GM19468 (cell line): ENCODE measurements at regions not wholly inside any gene's neighbourhood (a gene's known extent, or its start where the extent isn't known, plus 50 kb on each side); places are given as distances from the start of the nearest gene placed in this dataset.

ENCODE experiments used
- ATAC-seq: cut with Tn5 transposase; IDR thresholded peaks from one replicate; pipeline ENCODE4 v1.9.1; 2021; ENCODE audit warnings: mild to moderate bottlenecking, moderate library complexity, moderate number of reproducible peaks; ENCODE audit not compliant: unreplicated experiment; ENCODE audit errors: extremely low read depth

GRCh38 chrX:10884246-10884645, 226.9 kb upstream of the HCCS start:
- ATAC-seq = no peak

DNA sequence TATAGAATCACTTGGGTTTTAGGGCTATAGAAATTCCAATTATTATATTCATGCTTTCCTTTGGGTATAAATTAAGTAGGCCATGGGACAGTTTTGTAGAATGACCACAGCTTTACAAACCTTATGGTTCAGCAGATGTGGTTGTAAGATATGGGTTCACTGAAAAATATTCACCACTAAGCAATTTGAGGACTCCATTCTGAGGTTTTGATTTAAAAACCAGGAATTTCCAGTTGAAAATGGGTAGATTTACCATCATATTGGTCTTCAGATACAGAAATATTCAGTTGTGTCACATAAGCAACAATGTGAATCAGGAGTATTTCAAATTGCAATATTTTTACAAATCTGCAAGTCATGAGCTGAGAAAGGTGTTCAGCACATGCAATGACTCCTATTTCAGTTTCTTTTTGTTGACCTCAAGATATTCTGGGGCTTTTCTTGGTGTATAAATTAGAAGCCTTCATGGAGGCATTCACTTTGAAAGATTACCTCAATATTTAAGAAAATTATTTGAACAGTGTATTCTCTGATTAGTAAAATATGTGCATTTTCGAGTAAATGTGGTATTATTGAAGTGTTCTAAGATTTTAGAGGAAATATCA, 218.4 kb upstream of the HCCS start:
- ATAC-seq = no peak

GRCh38 chrX:10893366-10893765, 217.8 kb upstream of the HCCS start:
- no peak for ATAC-seq

DNA sequence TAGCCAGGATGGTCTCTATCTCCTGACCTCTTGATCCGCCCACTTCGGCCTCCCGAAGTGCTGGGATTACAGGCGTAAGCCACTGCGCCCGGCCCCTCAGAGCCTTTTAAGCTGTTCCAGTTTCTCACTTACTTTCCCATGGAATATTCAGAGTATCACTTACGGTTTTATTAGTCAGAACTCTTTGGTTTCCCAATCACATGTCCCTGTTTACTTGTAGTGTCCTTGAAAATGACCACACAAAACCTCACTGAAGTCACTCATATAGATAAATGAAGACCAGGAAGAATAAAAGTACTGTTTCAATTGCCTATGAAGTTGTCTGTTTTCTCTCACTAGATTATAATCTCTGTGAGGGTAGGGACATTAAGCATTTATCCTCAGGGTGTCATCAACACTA, 217.2 kb upstream of the HCCS start:
- ATAC-seq = no peak

DNA sequence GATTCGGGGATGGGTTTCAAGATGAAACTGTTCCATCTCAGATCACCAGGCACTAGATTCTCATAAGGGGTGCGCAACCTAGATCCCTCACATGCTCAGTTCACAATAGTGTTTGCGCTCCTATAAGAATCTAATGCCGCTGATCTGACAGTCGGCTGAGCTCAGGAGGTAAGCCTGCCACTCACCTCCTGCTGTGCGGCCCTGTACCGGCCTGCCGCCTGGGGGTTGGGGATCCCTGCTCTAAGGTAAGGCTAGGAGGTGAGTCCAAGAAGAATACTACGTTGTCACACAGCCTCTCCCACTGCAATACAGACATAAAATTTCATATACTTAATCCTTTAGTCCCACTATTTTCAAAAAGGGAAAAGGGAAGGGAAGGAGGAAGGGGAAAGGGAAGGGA, 213.4 kb upstream of the HCCS start:
- ATAC-seq = no peak

GRCh38 chrX:10900585-10901289, 210.4 kb upstream of the HCCS start:
- ATAC-seq = no peak

DNA sequence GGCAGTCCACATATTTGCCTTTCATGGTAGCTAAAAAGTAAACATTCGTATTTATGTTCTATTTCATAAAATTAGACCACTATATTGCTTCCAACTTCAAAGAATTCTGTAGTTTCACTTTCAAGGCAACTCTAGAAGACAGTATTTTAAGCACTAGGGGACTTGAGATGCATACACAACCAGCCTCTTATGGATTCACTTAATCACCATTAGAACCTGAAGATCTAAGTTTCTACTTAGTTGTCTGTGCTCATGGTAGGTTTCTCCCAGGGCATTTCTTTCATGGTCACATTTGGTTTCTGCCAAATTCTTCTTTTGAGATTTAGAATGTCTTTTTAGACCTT, 209.9 kb upstream of the HCCS start:
- no peak for ATAC-seq

- ATAC-seq = no peak
Measured at GRCh38 chrX:10902001-10902400, 209.1 kb upstream of the HCCS start.

DNA sequence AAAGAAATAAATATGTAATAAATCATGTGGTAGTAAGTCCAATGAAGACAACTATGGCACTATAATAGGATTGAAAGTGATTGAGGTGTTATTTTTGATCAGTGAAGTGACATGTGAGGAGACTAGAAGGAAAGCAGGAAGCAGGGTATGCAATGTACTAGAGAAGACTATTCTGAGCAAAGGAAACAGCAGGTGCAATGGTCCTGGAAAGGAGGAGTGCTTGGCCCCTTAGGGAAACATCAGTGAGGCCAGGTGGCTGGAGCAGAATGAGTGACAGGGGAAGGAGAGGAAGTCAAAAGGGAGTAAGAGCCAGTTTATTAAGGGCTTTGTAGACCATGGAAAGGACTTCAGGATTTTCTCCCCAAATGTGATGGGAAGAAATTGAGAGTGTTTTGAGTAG, 207.6 kb upstream of the HCCS start:
- ATAC-seq = no peak

GRCh38 chrX:10904220-10904619, 206.9 kb upstream of the HCCS start:
- ATAC-seq = no peak

- ATAC-seq = no peak
Measured at GRCh38 chrX:10906866-10907265, 204.3 kb upstream of the HCCS start.

- no peak for ATAC-seq
Measured at GRCh38 chrX:10922159-10922558, 189.0 kb upstream of the HCCS start.

GRCh38 chrX:10922835-10923234, 188.3 kb upstream of the HCCS start:
- no peak for ATAC-seq

- ATAC-seq = no peak
Measured at GRCh38 chrX:10923466-10923865, 187.7 kb upstream of the HCCS start.

DNA sequence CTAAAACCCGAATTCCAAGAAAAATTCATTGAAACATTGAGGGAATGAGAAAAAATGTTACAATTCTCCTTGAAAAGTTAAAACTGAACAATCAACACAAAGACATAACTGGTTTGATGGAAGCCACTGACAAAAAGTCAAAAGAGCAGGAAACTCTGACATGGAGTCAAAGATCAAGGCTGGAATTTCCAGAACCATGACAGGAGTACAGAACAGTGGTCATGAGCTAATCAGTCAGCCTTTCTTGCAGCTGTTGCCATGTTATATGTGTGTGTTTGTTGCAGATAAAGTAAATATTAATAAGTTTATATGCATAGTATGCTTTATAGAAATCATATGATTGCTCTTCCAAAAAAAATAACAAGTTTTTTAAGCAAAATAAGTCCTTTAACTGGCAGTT, 184.7 kb upstream of the HCCS start:
- no peak for ATAC-seq

DNA sequence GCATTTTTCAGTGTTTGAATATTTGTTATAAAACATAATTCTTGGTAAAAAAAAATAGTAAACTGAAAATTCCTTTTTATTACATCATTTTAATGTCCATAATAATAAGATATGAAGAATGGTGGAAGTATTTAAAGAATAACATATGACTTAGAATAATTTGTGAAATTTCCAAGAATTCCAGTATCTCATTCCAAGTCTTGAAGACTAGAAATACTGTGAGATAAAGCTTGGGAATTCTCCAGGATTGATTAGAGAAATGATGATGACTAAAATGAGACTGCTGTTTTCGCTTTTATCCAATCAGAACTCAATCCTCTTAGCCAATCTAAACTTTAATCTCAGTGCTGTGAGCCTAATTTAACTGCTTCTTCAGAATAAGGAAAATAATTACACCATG, 184.2 kb upstream of the HCCS start:
- no peak for ATAC-seq

GRCh38 chrX:10929747-10930146, 181.4 kb upstream of the HCCS start:
- ATAC-seq = no peak

DNA sequence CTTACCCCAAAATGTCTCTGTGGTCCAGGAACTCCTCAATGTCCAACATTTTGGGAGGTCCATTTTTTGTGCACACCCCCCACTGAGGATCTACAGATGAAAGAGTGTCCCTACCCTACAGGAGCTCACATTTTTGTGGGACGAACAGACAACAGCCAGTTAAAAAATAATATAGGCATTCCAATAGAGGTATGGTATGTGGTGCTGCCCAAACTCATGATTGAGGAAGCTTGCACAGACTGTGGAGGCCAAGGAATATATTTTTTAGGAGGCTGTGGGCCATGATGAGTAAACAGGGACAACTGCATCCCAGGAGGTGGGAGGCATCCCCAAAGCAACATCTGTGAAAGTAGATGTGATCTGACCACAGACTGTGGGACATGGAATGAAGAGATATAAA, 181.0 kb upstream of the HCCS start:
- ATAC-seq = no peak

DNA sequence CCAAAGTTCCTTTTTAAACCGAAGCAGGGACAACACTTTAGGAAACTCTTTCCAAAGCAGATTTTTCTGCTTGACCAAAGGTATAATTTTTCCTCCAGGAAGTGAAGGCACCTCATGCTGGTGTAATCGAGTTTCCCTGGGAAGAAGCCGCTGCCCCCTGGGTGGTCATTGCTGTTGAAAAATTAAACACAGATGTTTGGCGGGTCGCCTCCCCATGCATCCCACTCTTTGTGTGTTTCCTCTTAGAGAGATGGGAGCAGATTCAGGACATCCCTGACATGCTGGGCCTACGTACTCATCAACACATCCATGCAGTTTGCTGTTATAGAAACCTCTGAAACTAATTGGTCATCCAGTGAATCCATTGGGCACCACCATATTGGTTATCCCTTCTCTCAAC, 179.2 kb upstream of the HCCS start:
- ATAC-seq = no peak

GRCh38 chrX:10932842-10933440, 178.2 kb upstream of the HCCS start:
- no peak for ATAC-seq

DNA sequence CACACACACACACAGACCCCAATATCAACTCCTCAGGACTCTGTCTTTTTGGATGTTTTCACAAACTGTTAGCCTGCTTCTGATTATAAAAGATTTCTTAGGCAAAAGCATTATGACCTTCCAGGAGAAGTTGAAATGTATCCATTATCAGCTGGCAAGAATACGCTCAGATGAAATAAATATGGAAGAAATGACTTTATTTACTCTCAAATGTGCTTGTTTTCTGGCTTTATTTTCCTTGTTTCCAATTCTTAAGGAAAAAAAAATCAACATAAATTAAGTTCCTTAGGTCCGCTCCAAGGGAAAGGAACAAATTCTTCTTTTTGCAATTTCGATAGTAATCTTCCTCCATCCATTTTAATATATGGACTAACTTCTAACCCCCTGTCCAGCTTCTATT, 175.6 kb upstream of the HCCS start:
- ATAC-seq = no peak

- no peak for ATAC-seq
Measured at GRCh38 chrX:10936976-10937375, 174.2 kb upstream of the HCCS start.
